Ectodermal cell (in vitro differentiated cells): ENCODE measurements at regions not wholly inside any gene's neighbourhood (a gene's known extent, or its start where the extent isn't known, plus 50 kb on each side); places are given as distances from the start of the nearest gene placed in this dataset.
"Not testable (repeated sequence)": the region's sequence is repeated elsewhere in the genome, so short reads cannot be mapped to it uniquely, and the experiment has no call there.

Source experiments
- H3K27ac ChIP-seq: 2 replicates; pipeline ENCODE4 v1.7.0; 2013; ENCODE audit warnings: mild to moderate bottlenecking, low read depth, low read length; ENCODE audit not compliant: insufficient read depth, poor library complexity, severe bottlenecking
- H3K27me3 ChIP-seq: 2 replicates; pipeline ENCODE4 v1.7.0; 2013; ENCODE audit warnings: mild to moderate bottlenecking, low read length; ENCODE audit not compliant: insufficient read depth, control insufficient read depth, poor library complexity, severe bottlenecking
- H3K36me3 ChIP-seq: one replicate; pipeline ENCODE4 v1.7.0; 2013; ENCODE audit warnings: low read length; ENCODE audit not compliant: control insufficient read depth, insufficient read depth
- H3K4me1 ChIP-seq: one replicate; pipeline ENCODE4 v1.7.0; 2013; ENCODE audit warnings: low read length; ENCODE audit not compliant: control insufficient read depth, insufficient read depth
- H3K4me3 ChIP-seq: 2 replicates; pipeline ENCODE4 v1.7.0; 2013; ENCODE audit warnings: low read depth, low read length, control low read depth; ENCODE audit not compliant: insufficient read depth
- H3K9me3 ChIP-seq: 2 replicates; pipeline ENCODE4 v1.7.0; 2013; ENCODE audit warnings: mild to moderate bottlenecking, low read length, moderate library complexity; ENCODE audit not compliant: control insufficient read depth
- WGBS, 2 experiments: methylation state at CpG; one replicate each; pipeline ENCODE4 v1.1.7; 2013; ENCODE audit warnings: missing lambda C conversion rate in 2 of 2; 5-methylcytosine and 5-hydroxymethylcytosine counted together

- whole genome bisulfite sequencing, 2 experiments: 91% methylated on average over 8 of the region's 8 CpGs
- no peak overlapping the region for H3K4me3 ChIP-seq
- H3K9me3 ChIP-seq: no peaks in the 10 kb centered on the region
- H3K27me3 ChIP-seq: no peaks in the 10 kb centered on the region
- H3K4me1 ChIP-seq: no peaks in the 10 kb centered on the region
- H3K36me3 ChIP-seq: no peaks in the 10 kb centered on the region
- H3K27ac ChIP-seq: no peak overlapping the region
Observed at GRCh38 chr6:868201-868600, 175.3 kb upstream of the EXOC2 start.

- WGBS, 2 experiments: 84% methylated on average over 5 to 6 of the region's 6 CpGs
- H3K36me3 ChIP-seq: no peaks in the 10 kb centered on the region
- H3K27ac ChIP-seq: no peak overlapping the region
- H3K9me3 ChIP-seq: no peaks in the 10 kb centered on the region
- H3K4me3 ChIP-seq: no peak overlapping the region
- H3K4me1 ChIP-seq: no peaks in the 10 kb centered on the region
- no peaks in the 10 kb centered on the region for H3K27me3 ChIP-seq
Observed at GRCh38 chr6:867378-867777, 174.4 kb upstream of the EXOC2 start.

GRCh38 chr6:866316-866715 lies 173.4 kb upstream of the EXOC2 start:
- Histone ChIP-seq H3K27me3 (no peaks in the 10 kb centered on the region), H3K27ac (no peak overlapping the region), H3K4me3 (no peak overlapping the region), H3K36me3 (no peaks in the 10 kb centered on the region), H3K9me3 (no peaks in the 10 kb centered on the region), H3K4me1 (no peaks in the 10 kb centered on the region)
- 85% methylated on average over 8 of the region's 9 CpGs for WGBS, 2 experiments

DNA sequence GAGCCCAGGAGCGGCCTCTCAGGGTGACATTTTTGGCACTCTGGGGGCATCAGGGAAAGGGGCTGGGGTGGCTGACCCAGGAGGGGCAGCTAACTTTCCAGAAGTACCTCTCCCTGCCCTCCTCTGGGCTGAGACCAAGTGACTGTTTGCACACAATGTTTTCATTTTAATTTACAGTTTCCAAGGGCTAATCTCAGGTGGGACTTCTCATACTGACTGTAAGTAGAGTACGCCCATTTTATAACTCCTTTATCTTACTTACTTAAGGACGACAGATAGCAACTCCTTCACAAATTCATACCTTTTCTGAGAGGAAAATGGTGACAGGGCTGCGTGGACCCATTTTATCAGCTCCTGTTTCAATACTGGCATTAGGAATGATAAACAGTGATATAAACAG lies 172.9 kb upstream of the EXOC2 start:
- Histone ChIP-seq H3K4me1 (no peaks in the 10 kb centered on the region), H3K27ac (no peak overlapping the region)
- WGBS, 2 experiments: 83 to 90% methylated on average over 3 to 4 of the region's 4 CpGs

DNA sequence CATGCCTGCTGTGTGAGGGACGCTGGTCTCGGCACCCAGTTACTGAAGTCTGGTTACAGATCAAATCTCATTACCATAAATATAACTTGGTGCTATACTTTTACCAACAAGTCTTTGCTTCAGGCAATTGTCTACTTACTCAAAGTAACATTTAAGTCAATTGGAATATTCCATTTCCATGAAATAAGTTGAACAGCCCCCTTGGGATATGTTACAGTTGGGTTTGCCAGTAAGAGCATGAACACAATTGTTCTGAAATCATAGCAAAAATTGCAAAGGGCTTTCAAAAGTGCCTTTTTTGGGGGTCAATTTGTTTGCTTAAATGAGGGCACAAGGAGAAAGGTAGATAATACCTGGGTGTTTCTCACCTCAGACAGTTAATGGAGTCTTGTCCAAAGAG lies 170.9 kb upstream of the EXOC2 start:
- WGBS, 2 experiments: 100% methylated on average over 2 of the region's 2 CpGs

More for the DNA sequence above, 172.9 kb upstream of the EXOC2 start:
- Histone ChIP-seq H3K36me3 (no peaks in the 10 kb centered on the region), H3K27me3 (no peaks in the 10 kb centered on the region), H3K4me3 (no peak overlapping the region), H3K9me3 (no peaks in the 10 kb centered on the region)

DNA sequence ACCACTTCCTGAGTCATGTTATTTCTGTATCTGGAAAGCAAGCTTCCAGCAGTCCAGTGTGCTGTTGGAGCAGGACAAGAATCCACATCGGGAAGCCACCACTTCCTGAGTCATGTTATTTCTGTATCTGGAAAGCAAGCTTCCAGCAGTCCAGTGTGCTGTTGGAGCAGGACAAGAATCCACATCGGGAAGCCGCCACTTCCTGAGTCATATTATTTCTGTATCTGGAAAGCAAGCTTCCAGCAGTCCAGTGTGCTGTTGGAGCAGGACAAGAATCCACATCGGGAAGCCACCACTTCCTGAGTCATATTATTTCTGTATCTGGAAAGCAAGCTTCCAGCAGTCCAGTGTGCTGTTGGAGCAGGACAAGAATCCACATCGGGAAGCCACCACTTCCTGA lies 170.2 kb upstream of the EXOC2 start:
- H3K27me3 ChIP-seq, H3K4me3 ChIP-seq, H3K4me1 ChIP-seq, H3K9me3 ChIP-seq, H3K27ac ChIP-seq, H3K36me3 ChIP-seq: not testable (repeated sequence)
- 90 to 95% methylated on average over 2 of the region's 5 CpGs for WGBS, 2 experiments

More for the DNA sequence above, 170.9 kb upstream of the EXOC2 start:
- no peak overlapping the region for H3K27ac ChIP-seq
- H3K4me1 ChIP-seq: no peaks in the 10 kb centered on the region
- no peaks in the 10 kb centered on the region for H3K27me3 ChIP-seq
- no peak overlapping the region for H3K4me3 ChIP-seq
- H3K9me3 ChIP-seq: no peaks in the 10 kb centered on the region
- H3K36me3 ChIP-seq: no peaks in the 10 kb centered on the region

DNA sequence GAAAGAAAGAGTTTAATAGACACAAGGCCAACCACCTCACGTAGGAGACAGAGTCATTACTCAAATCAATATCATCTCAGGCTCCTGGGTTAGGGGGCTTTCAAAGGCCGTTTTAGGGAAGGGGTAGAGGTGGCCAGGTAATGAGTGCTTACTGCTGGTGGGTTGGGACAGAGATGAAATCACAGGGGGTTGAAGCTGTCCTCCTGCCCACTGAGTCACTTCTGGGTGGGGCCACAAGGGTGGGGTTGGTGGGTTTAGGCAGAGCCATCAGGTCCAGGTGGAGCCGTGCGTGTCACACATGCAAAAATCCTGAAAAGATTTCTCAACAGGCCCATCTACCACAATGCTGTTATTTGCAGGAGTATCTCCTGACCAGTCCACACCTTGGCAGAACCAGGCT lies 167.0 kb upstream of the EXOC2 start:
- Histone ChIP-seq H3K36me3 (no peaks in the 10 kb centered on the region), H3K27ac (no peak overlapping the region), H3K4me1 (no peaks in the 10 kb centered on the region), H3K9me3 (no peaks in the 10 kb centered on the region), H3K27me3 (no peaks in the 10 kb centered on the region), H3K4me3 (no peak overlapping the region)
- 90 to 97% methylated on average over 3 to 4 of the region's 4 CpGs for WGBS, 2 experiments

- H3K9me3 ChIP-seq: no peaks in the 10 kb centered on the region
- 95 to 96% methylated on average over 12 of the region's 12 CpGs for WGBS, 2 experiments
- no peaks in the 10 kb centered on the region for H3K4me1 ChIP-seq
- no peaks in the 10 kb centered on the region for H3K27me3 ChIP-seq
- no peak overlapping the region for H3K27ac ChIP-seq
- no peaks in the 10 kb centered on the region for H3K36me3 ChIP-seq
- no peak overlapping the region for H3K4me3 ChIP-seq
Observed at GRCh38 chr6:854406-855118, 161.6 kb upstream of the EXOC2 start.

GRCh38 chr6:852216-852615 lies 159.3 kb upstream of the EXOC2 start:
- not testable (repeated sequence) for H3K27ac ChIP-seq, H3K9me3 ChIP-seq, H3K27me3 ChIP-seq, H3K4me3 ChIP-seq, H3K4me1 ChIP-seq, H3K36me3 ChIP-seq
- 92 to 98% methylated on average over 5 of the region's 5 CpGs for WGBS, 2 experiments

DNA sequence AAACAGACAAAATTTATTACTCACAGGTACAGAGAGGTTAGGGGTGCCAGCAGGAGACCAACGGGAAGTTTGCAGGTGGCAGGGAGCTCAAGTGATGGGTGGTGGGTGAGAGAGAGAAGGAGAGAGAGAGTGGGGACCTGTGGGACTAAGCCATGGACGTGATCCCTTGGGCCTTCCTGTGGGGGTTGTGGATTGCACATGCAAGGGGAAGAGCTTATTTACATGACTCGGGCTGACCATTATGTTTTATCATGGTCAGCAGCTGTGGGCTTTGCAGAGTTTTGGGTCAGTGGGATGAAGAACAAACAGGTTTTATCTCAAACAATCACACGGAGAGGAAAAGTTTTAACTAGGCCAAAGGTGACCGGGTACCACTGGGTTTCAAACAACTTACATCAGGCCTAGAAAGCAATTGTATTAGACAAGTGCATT lies 156.2 kb upstream of the EXOC2 start:
- no peak overlapping the region for H3K27ac ChIP-seq
- H3K36me3 ChIP-seq: no peaks in the 10 kb centered on the region
- no peaks in the 10 kb centered on the region for H3K9me3 ChIP-seq
- no peaks in the 10 kb centered on the region for H3K27me3 ChIP-seq
- no peak overlapping the region for H3K4me3 ChIP-seq
- no peaks in the 10 kb centered on the region for H3K4me1 ChIP-seq
- 91 to 92% methylated on average over 5 of the region's 5 CpGs for WGBS, 2 experiments

- Histone ChIP-seq H3K27ac (no peak overlapping the region), H3K27me3 (no peaks in the 10 kb centered on the region), H3K4me3 (no peak overlapping the region), H3K36me3 (no peaks in the 10 kb centered on the region), H3K9me3 (no peaks in the 10 kb centered on the region), H3K4me1 (no peaks in the 10 kb centered on the region)
- 69 to 90% methylated on average over 2 of the region's 2 CpGs for WGBS, 2 experiments
Observed at GRCh38 chr6:845566-845965, 152.6 kb upstream of the EXOC2 start.
